H1 (cell line): ENCODE measurements at regions not wholly inside any gene's neighbourhood (a gene's known extent, or its start where the extent isn't known, plus 50 kb on each side); places are given as distances from the start of the nearest gene placed in this dataset.

Experiments used
- BACH1 ChIP-seq: IDR thresholded peaks from 2 replicates; pipeline ENCODE4 v1.6.1; 2012; ENCODE audit warnings: low read length, improper control_type of control experiment
- EP300 ChIP-seq, 2 experiments: IDR thresholded peaks; 1 replicate in 1 of 2; 2 replicates in 1 of 2; pipeline ENCODE4 v1.6.1; 2011 to 2012; ENCODE audit warnings: low read depth in 2 of 2, low read length in 2 of 2, mild to moderate bottlenecking in 2 of 2, borderline replicate concordance in 1 of 2, inconsistent platforms in 1 of 2, moderate library complexity in 1 of 2
- JUN ChIP-seq: IDR thresholded peaks from 2 replicates; pipeline ENCODE4 v1.6.1; 2011; ENCODE audit warnings: low read depth, mild to moderate bottlenecking, improper control_type of control experiment, low read length
- POLR2AphosphoS5 ChIP-seq: IDR thresholded peaks from 2 replicates; pipeline ENCODE4 v1.6.1; 2011; ENCODE audit warnings: low read depth, low read length
- POU5F1 ChIP-seq: IDR thresholded peaks from 2 replicates; pipeline ENCODE4 v1.6.1; 2011; ENCODE audit warnings: low read depth, mild to moderate bottlenecking, low read length, moderate library complexity
- RBBP5 ChIP-seq: IDR thresholded peaks from 2 replicates; pipeline ENCODE4 v1.7.1; 2012; ENCODE audit warnings: low read depth, mild to moderate bottlenecking, inconsistent platforms, low read length, moderate library complexity, borderline replicate concordance
- SIX5 ChIP-seq: IDR thresholded peaks from 2 replicates; pipeline ENCODE4 v1.6.1; 2011; ENCODE audit warnings: mild to moderate bottlenecking, low read depth, low read length
- TCF12 ChIP-seq: IDR thresholded peaks from 2 replicates; pipeline ENCODE4 v1.6.1; 2011; ENCODE audit warnings: low read depth, mild to moderate bottlenecking, low read length
- TF ChIP-seq, protein P1 (sequence below): fragments of 300-600 bp; sonication (generic); IDR thresholded peaks from 2 replicates; pipeline ENCODE4 v1.7.1; 2012; ENCODE audit warnings: low read length, moderate library complexity, mild to moderate bottlenecking, inconsistent platforms; ENCODE audit not compliant: insufficient replicate concordance
- TF ChIP-seq, protein P2 (sequence below): IDR thresholded peaks from 2 replicates; pipeline ENCODE4 v1.6.1; 2011; ENCODE audit warnings: low read depth, mild to moderate bottlenecking, low read length; ENCODE audit not compliant: insufficient read depth

DNA sequence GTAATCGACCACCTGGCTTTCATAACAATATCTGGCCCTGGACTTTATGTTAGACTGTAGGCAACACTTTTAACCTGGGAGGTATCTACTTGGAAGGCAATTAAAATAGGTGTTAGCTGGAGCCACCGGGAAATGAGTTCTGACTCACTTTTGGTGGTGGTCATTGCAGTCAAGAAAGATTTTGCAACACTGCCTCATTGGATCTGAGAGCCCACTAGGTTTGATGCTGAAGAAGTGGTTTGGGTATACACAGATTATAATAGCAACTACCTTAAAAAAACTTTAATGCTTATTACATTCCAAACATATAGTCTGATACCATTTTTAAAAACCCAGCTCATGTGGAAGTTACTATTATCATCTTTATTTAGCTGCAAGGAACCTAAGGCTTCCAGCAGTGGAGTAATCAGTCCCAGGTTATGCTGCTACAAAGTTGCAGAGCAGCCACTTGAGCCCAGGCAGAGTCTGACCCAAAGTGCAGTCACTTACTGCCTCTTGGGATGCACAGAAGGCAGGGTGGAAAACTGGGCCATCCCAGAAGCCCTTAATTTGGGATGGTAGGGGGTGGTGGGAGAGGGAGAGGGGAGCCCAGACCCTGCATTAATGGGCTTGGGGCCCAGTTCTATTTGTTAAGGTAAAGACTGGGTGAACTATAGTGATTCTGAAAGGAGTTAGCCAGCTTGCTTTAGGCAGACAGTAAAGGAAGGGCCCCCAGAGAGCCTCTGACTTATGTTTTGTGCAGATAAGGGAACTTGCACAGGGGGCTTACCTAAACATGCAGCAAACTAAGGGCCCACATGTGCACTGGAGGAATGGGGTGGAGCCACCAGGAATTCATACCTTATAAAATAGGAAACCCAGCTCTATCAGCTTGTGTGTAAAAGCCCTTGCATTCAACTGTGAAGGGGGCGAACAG lies 149.4 kb downstream of the SNX19 start (continued):
- TF ChIP-seq, protein P1, sequence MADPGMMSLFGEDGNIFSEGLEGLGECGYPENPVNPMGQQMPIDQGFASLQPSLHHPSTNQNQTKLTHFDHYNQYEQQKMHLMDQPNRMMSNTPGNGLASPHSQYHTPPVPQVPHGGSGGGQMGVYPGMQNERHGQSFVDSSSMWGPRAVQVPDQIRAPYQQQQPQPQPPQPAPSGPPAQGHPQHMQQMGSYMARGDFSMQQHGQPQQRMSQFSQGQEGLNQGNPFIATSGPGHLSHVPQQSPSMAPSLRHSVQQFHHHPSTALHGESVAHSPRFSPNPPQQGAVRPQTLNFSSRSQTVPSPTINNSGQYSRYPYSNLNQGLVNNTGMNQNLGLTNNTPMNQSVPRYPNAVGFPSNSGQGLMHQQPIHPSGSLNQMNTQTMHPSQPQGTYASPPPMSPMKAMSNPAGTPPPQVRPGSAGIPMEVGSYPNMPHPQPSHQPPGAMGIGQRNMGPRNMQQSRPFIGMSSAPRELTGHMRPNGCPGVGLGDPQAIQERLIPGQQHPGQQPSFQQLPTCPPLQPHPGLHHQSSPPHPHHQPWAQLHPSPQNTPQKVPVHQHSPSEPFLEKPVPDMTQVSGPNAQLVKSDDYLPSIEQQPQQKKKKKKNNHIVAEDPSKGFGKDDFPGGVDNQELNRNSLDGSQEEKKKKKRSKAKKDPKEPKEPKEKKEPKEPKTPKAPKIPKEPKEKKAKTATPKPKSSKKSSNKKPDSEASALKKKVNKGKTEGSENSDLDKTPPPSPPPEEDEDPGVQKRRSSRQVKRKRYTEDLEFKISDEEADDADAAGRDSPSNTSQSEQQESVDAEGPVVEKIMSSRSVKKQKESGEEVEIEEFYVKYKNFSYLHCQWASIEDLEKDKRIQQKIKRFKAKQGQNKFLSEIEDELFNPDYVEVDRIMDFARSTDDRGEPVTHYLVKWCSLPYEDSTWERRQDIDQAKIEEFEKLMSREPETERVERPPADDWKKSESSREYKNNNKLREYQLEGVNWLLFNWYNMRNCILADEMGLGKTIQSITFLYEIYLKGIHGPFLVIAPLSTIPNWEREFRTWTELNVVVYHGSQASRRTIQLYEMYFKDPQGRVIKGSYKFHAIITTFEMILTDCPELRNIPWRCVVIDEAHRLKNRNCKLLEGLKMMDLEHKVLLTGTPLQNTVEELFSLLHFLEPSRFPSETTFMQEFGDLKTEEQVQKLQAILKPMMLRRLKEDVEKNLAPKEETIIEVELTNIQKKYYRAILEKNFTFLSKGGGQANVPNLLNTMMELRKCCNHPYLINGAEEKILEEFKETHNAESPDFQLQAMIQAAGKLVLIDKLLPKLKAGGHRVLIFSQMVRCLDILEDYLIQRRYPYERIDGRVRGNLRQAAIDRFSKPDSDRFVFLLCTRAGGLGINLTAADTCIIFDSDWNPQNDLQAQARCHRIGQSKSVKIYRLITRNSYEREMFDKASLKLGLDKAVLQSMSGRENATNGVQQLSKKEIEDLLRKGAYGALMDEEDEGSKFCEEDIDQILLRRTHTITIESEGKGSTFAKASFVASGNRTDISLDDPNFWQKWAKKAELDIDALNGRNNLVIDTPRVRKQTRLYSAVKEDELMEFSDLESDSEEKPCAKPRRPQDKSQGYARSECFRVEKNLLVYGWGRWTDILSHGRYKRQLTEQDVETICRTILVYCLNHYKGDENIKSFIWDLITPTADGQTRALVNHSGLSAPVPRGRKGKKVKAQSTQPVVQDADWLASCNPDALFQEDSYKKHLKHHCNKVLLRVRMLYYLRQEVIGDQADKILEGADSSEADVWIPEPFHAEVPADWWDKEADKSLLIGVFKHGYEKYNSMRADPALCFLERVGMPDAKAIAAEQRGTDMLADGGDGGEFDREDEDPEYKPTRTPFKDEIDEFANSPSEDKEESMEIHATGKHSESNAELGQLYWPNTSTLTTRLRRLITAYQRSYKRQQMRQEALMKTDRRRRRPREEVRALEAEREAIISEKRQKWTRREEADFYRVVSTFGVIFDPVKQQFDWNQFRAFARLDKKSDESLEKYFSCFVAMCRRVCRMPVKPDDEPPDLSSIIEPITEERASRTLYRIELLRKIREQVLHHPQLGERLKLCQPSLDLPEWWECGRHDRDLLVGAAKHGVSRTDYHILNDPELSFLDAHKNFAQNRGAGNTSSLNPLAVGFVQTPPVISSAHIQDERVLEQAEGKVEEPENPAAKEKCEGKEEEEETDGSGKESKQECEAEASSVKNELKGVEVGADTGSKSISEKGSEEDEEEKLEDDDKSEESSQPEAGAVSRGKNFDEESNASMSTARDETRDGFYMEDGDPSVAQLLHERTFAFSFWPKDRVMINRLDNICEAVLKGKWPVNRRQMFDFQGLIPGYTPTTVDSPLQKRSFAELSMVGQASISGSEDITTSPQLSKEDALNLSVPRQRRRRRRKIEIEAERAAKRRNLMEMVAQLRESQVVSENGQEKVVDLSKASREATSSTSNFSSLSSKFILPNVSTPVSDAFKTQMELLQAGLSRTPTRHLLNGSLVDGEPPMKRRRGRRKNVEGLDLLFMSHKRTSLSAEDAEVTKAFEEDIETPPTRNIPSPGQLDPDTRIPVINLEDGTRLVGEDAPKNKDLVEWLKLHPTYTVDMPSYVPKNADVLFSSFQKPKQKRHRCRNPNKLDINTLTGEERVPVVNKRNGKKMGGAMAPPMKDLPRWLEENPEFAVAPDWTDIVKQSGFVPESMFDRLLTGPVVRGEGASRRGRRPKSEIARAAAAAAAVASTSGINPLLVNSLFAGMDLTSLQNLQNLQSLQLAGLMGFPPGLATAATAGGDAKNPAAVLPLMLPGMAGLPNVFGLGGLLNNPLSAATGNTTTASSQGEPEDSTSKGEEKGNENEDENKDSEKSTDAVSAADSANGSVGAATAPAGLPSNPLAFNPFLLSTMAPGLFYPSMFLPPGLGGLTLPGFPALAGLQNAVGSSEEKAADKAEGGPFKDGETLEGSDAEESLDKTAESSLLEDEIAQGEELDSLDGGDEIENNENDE, result no peak
- no peak for TF ChIP-seq RBBP5
- no peak for TF ChIP-seq POU5F1
- TF ChIP-seq BACH1, result no peak
- TF ChIP-seq SIX5, result no peak
- TF ChIP-seq TCF12, result no peak
- TF ChIP-seq, protein P2, sequence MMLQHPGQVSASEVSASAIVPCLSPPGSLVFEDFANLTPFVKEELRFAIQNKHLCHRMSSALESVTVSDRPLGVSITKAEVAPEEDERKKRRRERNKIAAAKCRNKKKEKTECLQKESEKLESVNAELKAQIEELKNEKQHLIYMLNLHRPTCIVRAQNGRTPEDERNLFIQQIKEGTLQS, result no peak
- TF ChIP-seq POLR2AphosphoS5, result no peak
- TF ChIP-seq EP300 (IDR thresholded peaks at IDR 0.05; ENCODE audit: borderline replicate concordance in 1 of 2, low read depth in 2 of 2, low read length in 2 of 2), result no peak
- no peak for TF ChIP-seq JUN
